Activated T-cell treated with anti-CD3 and anti-CD28 coated beads, Interleukin-2, amount 50 U/mL, for 24 hours (primary cell): ENCODE measurements at regions not wholly inside any gene's neighbourhood (a gene's known extent, or its start where the extent isn't known, plus 50 kb on each side); places are given as distances from the start of the nearest gene placed in this dataset.

Source experiments
- DNase-seq: peaks from one replicate; pipeline ENCODE4 v3.0.0-alpha.2; 2020
- H3K27ac Mint-ChIP-seq: 2 replicates; pipeline ENCODE4 v1.8.0; 2020; ENCODE audit warnings: mild to moderate bottlenecking, mixed read lengths
- H3K27me3 Mint-ChIP-seq: 2 replicates; pipeline ENCODE4 v1.8.0; 2020; ENCODE audit warnings: mixed read lengths
- H3K36me3 Mint-ChIP-seq: 2 replicates; pipeline ENCODE4 v1.8.0; 2020; ENCODE audit warnings: low read depth, mixed read lengths
- H3K4me1 Mint-ChIP-seq: 2 replicates; pipeline ENCODE4 v1.8.0; 2020; ENCODE audit warnings: low read depth, mixed read lengths
- H3K4me3 Mint-ChIP-seq: 2 replicates; pipeline ENCODE4 v1.8.0; 2020; ENCODE audit warnings: mild to moderate bottlenecking, moderate library complexity, mixed read lengths
- H3K9me3 Mint-ChIP-seq: 2 replicates; pipeline ENCODE4 v1.8.0; 2020; ENCODE audit warnings: mixed read lengths

GRCh38 chr21:21688889-21689288, 690.7 kb downstream of the NCAM2 start:
- Mint-ChIP-seq H3K4me3 (no peak overlapping the region), H3K9me3 (peaks cover 2% of the 10 kb centered on the region), H3K27me3 (no peaks in the 10 kb centered on the region), H3K27ac (no peak overlapping the region), H3K4me1 (no peaks in the 10 kb centered on the region), H3K36me3 (no peaks in the 10 kb centered on the region)
- no peak for DNase-seq

- DNase-seq: no peak
- H3K27me3 Mint-ChIP-seq: no peaks in the 10 kb centered on the region
- H3K36me3 Mint-ChIP-seq: no peaks in the 10 kb centered on the region
- H3K9me3 Mint-ChIP-seq: no peaks in the 10 kb centered on the region
- no peaks in the 10 kb centered on the region for H3K4me1 Mint-ChIP-seq
- H3K27ac Mint-ChIP-seq: no peak overlapping the region
- H3K4me3 Mint-ChIP-seq: no peak overlapping the region
Observed at GRCh38 chr21:21690068-21690665, 692.0 kb downstream of the NCAM2 start.

GRCh38 chr21:21712748-21713520, 714.7 kb downstream of the NCAM2 start:
- Mint-ChIP-seq H3K27me3 (no peaks in the 10 kb centered on the region), H3K9me3 (peaks cover 6% of the 10 kb centered on the region), H3K4me1 (no peaks in the 10 kb centered on the region), H3K36me3 (no peaks in the 10 kb centered on the region), H3K27ac (no peak overlapping the region), H3K4me3 (no peak overlapping the region)
- DNase-seq: no peak

- Mint-ChIP-seq H3K9me3 (peaks cover 4% of the 10 kb centered on the region), H3K36me3 (no peaks in the 10 kb centered on the region), H3K4me1 (no peaks in the 10 kb centered on the region), H3K27me3 (no peaks in the 10 kb centered on the region), H3K27ac (no peak overlapping the region), H3K4me3 (no peak overlapping the region)
- DNase-seq: no peak
Observed at GRCh38 chr21:21713651-21714180, 715.5 kb downstream of the NCAM2 start.

GRCh38 chr21:21714426-21714825, 716.2 kb downstream of the NCAM2 start:
- Mint-ChIP-seq H3K36me3 (no peaks in the 10 kb centered on the region), H3K27me3 (no peaks in the 10 kb centered on the region), H3K27ac (no peak overlapping the region), H3K9me3 (peaks cover 4% of the 10 kb centered on the region), H3K4me3 (no peak overlapping the region), H3K4me1 (no peaks in the 10 kb centered on the region)
- DNase-seq: no peak

GRCh38 chr21:21715266-21715969, 717.2 kb downstream of the NCAM2 start:
- no peak overlapping the region for H3K27ac Mint-ChIP-seq
- H3K27me3 Mint-ChIP-seq: no peaks in the 10 kb centered on the region
- H3K4me1 Mint-ChIP-seq: no peaks in the 10 kb centered on the region
- H3K4me3 Mint-ChIP-seq: no peak overlapping the region
- no peaks in the 10 kb centered on the region for H3K36me3 Mint-ChIP-seq
- peaks cover 4% of the 10 kb centered on the region for H3K9me3 Mint-ChIP-seq
- DNase-seq: no peak

- no peak overlapping the region for H3K4me3 Mint-ChIP-seq
- no peaks in the 10 kb centered on the region for H3K36me3 Mint-ChIP-seq
Observed at GRCh38 chr21:21722731-21723130, 724.5 kb downstream of the NCAM2 start.

GRCh38 chr21:21730512-21730911, 732.3 kb downstream of the NCAM2 start:
- H3K36me3 Mint-ChIP-seq: no peaks in the 10 kb centered on the region
- H3K4me3 Mint-ChIP-seq: no peak overlapping the region
- no peak for DNase-seq
- H3K27me3 Mint-ChIP-seq: no peaks in the 10 kb centered on the region
- no peaks in the 10 kb centered on the region for H3K4me1 Mint-ChIP-seq
- no peak overlapping the region for H3K27ac Mint-ChIP-seq
- H3K9me3 Mint-ChIP-seq: peaks cover 6% of the 10 kb centered on the region

More at GRCh38 chr21:21722731-21723130, 724.5 kb downstream of the NCAM2 start:
- DNase-seq: no peak
- H3K27ac Mint-ChIP-seq: no peak overlapping the region
- H3K27me3 Mint-ChIP-seq: no peaks in the 10 kb centered on the region
- no peaks in the 10 kb centered on the region for H3K4me1 Mint-ChIP-seq
- no peaks in the 10 kb centered on the region for H3K9me3 Mint-ChIP-seq

- Mint-ChIP-seq H3K36me3 (no peaks in the 10 kb centered on the region), H3K4me1 (no peaks in the 10 kb centered on the region), H3K4me3 (no peak overlapping the region), H3K27me3 (no peaks in the 10 kb centered on the region), H3K9me3 (peaks cover 6% of the 10 kb centered on the region), H3K27ac (no peak overlapping the region)
- DNase-seq: no peak
Observed at GRCh38 chr21:21731626-21732025, 733.4 kb downstream of the NCAM2 start.

- no peak for DNase-seq
- Mint-ChIP-seq H3K36me3 (no peaks in the 10 kb centered on the region), H3K4me3 (no peak overlapping the region), H3K27ac (no peak overlapping the region), H3K27me3 (no peaks in the 10 kb centered on the region), H3K9me3 (peaks cover 6% of the 10 kb centered on the region), H3K4me1 (no peaks in the 10 kb centered on the region)
Observed at GRCh38 chr21:21734088-21734487, 735.9 kb downstream of the NCAM2 start.

- Mint-ChIP-seq H3K9me3 (peaks cover 4% of the 10 kb centered on the region), H3K36me3 (no peaks in the 10 kb centered on the region), H3K4me3 (no peak overlapping the region), H3K27ac (no peak overlapping the region), H3K27me3 (no peaks in the 10 kb centered on the region), H3K4me1 (no peaks in the 10 kb centered on the region)
- DNase-seq: no peak
Observed at GRCh38 chr21:21737186-21737585, 739.0 kb downstream of the NCAM2 start.

- DNase-seq: no peak
- H3K27me3 Mint-ChIP-seq: no peaks in the 10 kb centered on the region
- no peak overlapping the region for H3K27ac Mint-ChIP-seq
- no peak overlapping the region for H3K4me3 Mint-ChIP-seq
- peaks cover 2% of the 10 kb centered on the region for H3K9me3 Mint-ChIP-seq
- H3K4me1 Mint-ChIP-seq: no peaks in the 10 kb centered on the region
- no peaks in the 10 kb centered on the region for H3K36me3 Mint-ChIP-seq
Observed at GRCh38 chr21:21740207-21740606, 742.0 kb downstream of the NCAM2 start.

- H3K4me3 Mint-ChIP-seq: no peak overlapping the region
- no peaks in the 10 kb centered on the region for H3K4me1 Mint-ChIP-seq
- H3K27ac Mint-ChIP-seq: no peak overlapping the region
- peaks cover 5% of the 10 kb centered on the region for H3K9me3 Mint-ChIP-seq
- H3K36me3 Mint-ChIP-seq: no peaks in the 10 kb centered on the region
- DNase-seq: no peak
- no peaks in the 10 kb centered on the region for H3K27me3 Mint-ChIP-seq
Observed at GRCh38 chr21:21750124-21750825, 752.1 kb downstream of the NCAM2 start.

- H3K4me1 Mint-ChIP-seq: no peaks in the 10 kb centered on the region
- no peak overlapping the region for H3K4me3 Mint-ChIP-seq
- peaks cover 6% of the 10 kb centered on the region for H3K9me3 Mint-ChIP-seq
- no peak overlapping the region for H3K27ac Mint-ChIP-seq
- no peak for DNase-seq
- no peaks in the 10 kb centered on the region for H3K36me3 Mint-ChIP-seq
- no peaks in the 10 kb centered on the region for H3K27me3 Mint-ChIP-seq
Observed at GRCh38 chr21:21751286-21751685, 753.1 kb downstream of the NCAM2 start.
